MM.1S (cell line): ENCODE measurements at regions not wholly inside any gene's neighbourhood (a gene's known extent, or its start where the extent isn't known, plus 50 kb on each side); places are given as distances from the start of the nearest gene placed in this dataset.

Source experiments
- EZH2phosphoT487 ChIP-seq: fragments of 300-600 bp; sonication (generic); IDR thresholded peaks from 2 replicates; pipeline ENCODE4 v1.6.1; 2018; ENCODE audit warnings: antibody characterized with exemption, low read length
- TF ChIP-seq, protein P1 (sequence below): fragments of 300-600 bp; sonication (generic); IDR thresholded peaks from 2 replicates; pipeline ENCODE4 v1.5.1; 2016; ENCODE audit warnings: antibody characterized with exemption, low read length, mixed read lengths

DNA sequence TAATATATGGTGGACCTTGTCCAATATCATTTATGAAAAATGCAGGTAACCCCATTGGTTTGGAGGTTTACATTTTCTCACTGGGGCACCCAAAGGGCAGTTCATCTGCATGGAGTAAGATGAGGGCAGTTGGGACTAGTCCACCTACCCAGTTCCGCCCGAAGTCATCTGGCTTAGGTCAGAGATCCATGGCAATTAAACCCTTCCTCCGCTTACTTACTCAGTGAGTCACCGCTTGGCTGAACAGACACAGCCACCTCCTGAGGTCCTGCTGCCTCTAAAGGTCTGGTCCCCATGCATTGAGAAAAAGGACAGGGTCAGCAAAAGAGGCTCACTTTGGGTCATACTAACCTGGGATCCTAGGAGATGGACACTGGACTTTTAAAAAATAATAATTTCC, 102.9 kb upstream of the PRL start:
- TF ChIP-seq, protein P1, sequence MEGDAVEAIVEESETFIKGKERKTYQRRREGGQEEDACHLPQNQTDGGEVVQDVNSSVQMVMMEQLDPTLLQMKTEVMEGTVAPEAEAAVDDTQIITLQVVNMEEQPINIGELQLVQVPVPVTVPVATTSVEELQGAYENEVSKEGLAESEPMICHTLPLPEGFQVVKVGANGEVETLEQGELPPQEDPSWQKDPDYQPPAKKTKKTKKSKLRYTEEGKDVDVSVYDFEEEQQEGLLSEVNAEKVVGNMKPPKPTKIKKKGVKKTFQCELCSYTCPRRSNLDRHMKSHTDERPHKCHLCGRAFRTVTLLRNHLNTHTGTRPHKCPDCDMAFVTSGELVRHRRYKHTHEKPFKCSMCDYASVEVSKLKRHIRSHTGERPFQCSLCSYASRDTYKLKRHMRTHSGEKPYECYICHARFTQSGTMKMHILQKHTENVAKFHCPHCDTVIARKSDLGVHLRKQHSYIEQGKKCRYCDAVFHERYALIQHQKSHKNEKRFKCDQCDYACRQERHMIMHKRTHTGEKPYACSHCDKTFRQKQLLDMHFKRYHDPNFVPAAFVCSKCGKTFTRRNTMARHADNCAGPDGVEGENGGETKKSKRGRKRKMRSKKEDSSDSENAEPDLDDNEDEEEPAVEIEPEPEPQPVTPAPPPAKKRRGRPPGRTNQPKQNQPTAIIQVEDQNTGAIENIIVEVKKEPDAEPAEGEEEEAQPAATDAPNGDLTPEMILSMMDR = no peak
- TF ChIP-seq EZH2phosphoT487 = no peak
